ENCODE measurements at regions not wholly inside any gene's neighbourhood (a gene's known extent, or its start where the extent isn't known, plus 50 kb on each side); places are given as distances from the start of the nearest gene placed in this dataset.

DNA sequence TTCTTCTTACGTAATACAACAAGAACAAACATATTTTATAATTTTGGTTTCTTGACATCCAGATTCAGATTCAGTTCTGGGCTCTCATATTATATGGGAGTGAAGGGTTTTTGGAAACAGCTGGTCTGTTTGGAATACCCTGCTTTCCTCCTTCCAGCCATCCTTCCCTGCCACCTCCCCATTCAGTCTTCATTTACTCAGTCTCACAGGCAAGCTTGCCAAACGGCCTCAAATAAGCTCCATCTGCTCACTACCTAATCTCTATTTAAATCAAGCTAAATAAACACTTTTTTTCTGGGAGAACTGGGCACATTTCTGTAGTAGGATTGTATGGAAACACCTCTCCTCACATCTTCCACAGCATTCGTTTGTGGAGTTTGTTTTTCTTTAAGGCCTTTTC, 147.5 kb downstream of the RND3 start:
- TF ChIP-seq CTCF (IDR thresholded peaks at IDR 0.05) (no peak), POLR2A (IDR thresholded peaks at IDR 0.05) (no peak), EP300 (IDR thresholded peaks at IDR 0.05) (no peak)
